Activated CD4-positive, alpha-beta T cell treated with anti-CD3 and anti-CD28 coated beads, Interleukin-2, amount 50 U/mL, for 48 hours (primary cell): ENCODE measurements at regions not wholly inside any gene's neighbourhood (a gene's known extent, or its start where the extent isn't known, plus 50 kb on each side); places are given as distances from the start of the nearest gene placed in this dataset.
"Not testable (repeated sequence)": the region's sequence is repeated elsewhere in the genome, so short reads cannot be mapped to it uniquely, and the experiment has no call there.

ENCODE experiments used
- DNase-seq, 2 experiments: peaks; one replicate each; pipeline ENCODE4 v3.0.0-alpha.2; 2020

GRCh38 chr6:30832864-30833263 lies 51.5 kb upstream of the DDR1 start:
- no peak for DNase-seq

GRCh38 chr6:30830438-30830837 lies 53.9 kb upstream of the DDR1 start:
- DNase-seq, result peak in 1 of 2 experiments; percentile 11

GRCh38 chr6:30829639-30830255 lies 54.6 kb upstream of the DDR1 start:
- DNase-seq, result peak in 1 of 2 experiments; percentile 39

GRCh38 chr6:30829033-30829432 lies 55.3 kb upstream of the DDR1 start:
- peak; percentile 16 to 19 for DNase-seq

- peak; percentile 91 to 93 for DNase-seq
Measured at GRCh38 chr6:30828027-30828962, 56.0 kb upstream of the DDR1 start.

GRCh38 chr6:30826961-30827342 lies 57.4 kb upstream of the DDR1 start:
- peak; percentile 37 to 57 for DNase-seq

GRCh38 chr6:30824698-30825097 lies 59.6 kb upstream of the DDR1 start:
- no peak for DNase-seq

- no peak for DNase-seq
Measured at GRCh38 chr6:30823534-30823865, 60.8 kb upstream of the DDR1 start.

GRCh38 chr6:30821862-30822784 lies 62.2 kb upstream of the DDR1 start:
- DNase-seq, result no peak

- no peak for DNase-seq
Measured at GRCh38 chr6:30820193-30820592, 64.1 kb upstream of the DDR1 start.

GRCh38 chr6:30819297-30819917 lies 64.9 kb upstream of the DDR1 start:
- DNase-seq, result peak; percentile 72 to 85

- no peak for DNase-seq
Measured at GRCh38 chr6:30818391-30818841, 65.9 kb upstream of the DDR1 start.

GRCh38 chr6:30816791-30817739 lies 67.3 kb upstream of the DDR1 start:
- DNase-seq, result peak; percentile 32 to 49

GRCh38 chr6:30816296-30816695 lies 68.0 kb upstream of the DDR1 start:
- DNase-seq, result not testable (repeated sequence)

GRCh38 chr6:30815041-30815742 lies 69.1 kb upstream of the DDR1 start:
- DNase-seq, result peak; percentile 63 to 69

- DNase-seq, result peak; percentile 72 to 78
Measured at GRCh38 chr6:30814146-30815040, 69.9 kb upstream of the DDR1 start.

GRCh38 chr6:30813631-30814145 lies 69.3 kb upstream of the IER3 start:
- DNase-seq, result peak; percentile 34 to 44

- DNase-seq, result peak; percentile 86 to 90
Measured at GRCh38 chr6:30810813-30811339, 66.5 kb upstream of the IER3 start.

- not testable (repeated sequence) for DNase-seq
Measured at GRCh38 chr6:30807566-30807965, 63.2 kb upstream of the IER3 start.
